ENCODE measurements at regions not wholly inside any gene's neighbourhood (a gene's known extent, or its start where the extent isn't known, plus 50 kb on each side); places are given as distances from the start of the nearest gene placed in this dataset.
A peak's percentile ranks its signal among the peaks of the same experiment; 100 is the strongest.

DNA sequence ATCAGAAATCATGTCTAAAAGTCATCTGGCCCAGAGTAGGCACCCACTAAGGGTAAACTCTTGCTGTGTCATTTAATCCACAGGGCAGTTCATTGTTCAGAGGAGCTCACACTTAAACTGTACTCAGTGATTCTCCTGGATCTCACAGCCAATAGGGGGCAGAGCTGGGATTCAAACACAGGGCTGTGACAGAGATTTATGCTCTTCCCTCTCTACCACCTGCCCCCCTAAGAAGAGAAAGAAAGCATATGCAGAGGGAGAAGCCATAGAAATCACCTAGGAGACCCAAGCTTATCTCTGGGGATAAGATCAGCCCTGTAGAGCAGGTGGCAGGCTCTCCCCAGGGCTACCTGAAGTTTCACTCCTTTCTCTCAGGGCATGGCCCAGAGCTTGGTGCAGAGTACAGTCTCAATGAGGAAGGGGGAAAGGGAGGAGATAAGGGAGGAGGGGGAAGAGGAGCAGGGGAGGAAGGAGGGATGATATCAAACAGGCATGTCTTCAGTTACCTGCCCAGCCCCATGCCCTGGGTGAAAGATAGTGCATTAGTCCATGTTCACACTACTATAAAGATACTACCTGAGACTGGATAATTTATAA, 51.8 kb upstream of the ADPGK start:
- TF ChIP-seq POLR2A (IDR thresholded peaks at IDR 0.05) = no peak
- TF ChIP-seq, protein P1, sequence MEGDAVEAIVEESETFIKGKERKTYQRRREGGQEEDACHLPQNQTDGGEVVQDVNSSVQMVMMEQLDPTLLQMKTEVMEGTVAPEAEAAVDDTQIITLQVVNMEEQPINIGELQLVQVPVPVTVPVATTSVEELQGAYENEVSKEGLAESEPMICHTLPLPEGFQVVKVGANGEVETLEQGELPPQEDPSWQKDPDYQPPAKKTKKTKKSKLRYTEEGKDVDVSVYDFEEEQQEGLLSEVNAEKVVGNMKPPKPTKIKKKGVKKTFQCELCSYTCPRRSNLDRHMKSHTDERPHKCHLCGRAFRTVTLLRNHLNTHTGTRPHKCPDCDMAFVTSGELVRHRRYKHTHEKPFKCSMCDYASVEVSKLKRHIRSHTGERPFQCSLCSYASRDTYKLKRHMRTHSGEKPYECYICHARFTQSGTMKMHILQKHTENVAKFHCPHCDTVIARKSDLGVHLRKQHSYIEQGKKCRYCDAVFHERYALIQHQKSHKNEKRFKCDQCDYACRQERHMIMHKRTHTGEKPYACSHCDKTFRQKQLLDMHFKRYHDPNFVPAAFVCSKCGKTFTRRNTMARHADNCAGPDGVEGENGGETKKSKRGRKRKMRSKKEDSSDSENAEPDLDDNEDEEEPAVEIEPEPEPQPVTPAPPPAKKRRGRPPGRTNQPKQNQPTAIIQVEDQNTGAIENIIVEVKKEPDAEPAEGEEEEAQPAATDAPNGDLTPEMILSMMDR (IDR thresholded peaks at IDR 0.05 in 4 of 5, conservative IDR thresholded peaks at IDR 0.05 in 1 of 5) = peak in 4 of 5 experiments; percentile 23 to 50 (median 38)
